ENCODE measurements at regions not wholly inside any gene's neighbourhood (a gene's known extent, or its start where the extent isn't known, plus 50 kb on each side); places are given as distances from the start of the nearest gene placed in this dataset.

- TF ChIP-seq CHD7 (IDR thresholded peaks at IDR 0.05; ENCODE audit: insufficient replicate concordance, low read length) (no peak), RAD21 (IDR thresholded peaks at IDR 0.05 in 1 of 2, conservative IDR thresholded peaks at IDR 0.05 in 1 of 2; ENCODE audit: low read depth in 2 of 2, low read length in 2 of 2) (peak; percentile 51 to 60), YY1 (IDR thresholded peaks at IDR 0.05; ENCODE audit: low read depth, low read length) (no peak)
Observed at GRCh38 chrX:10769195-10769594, 148.8 kb upstream of the MID1 start (continued).
